GM18858 (cell line): ENCODE measurements at regions not wholly inside any gene's neighbourhood (a gene's known extent, or its start where the extent isn't known, plus 50 kb on each side); places are given as distances from the start of the nearest gene placed in this dataset.

Experiments used
- ATAC-seq: cut with Tn5 transposase; IDR thresholded peaks from one replicate; pipeline ENCODE4 v1.9.1; 2021; ENCODE audit not compliant: unreplicated experiment

DNA sequence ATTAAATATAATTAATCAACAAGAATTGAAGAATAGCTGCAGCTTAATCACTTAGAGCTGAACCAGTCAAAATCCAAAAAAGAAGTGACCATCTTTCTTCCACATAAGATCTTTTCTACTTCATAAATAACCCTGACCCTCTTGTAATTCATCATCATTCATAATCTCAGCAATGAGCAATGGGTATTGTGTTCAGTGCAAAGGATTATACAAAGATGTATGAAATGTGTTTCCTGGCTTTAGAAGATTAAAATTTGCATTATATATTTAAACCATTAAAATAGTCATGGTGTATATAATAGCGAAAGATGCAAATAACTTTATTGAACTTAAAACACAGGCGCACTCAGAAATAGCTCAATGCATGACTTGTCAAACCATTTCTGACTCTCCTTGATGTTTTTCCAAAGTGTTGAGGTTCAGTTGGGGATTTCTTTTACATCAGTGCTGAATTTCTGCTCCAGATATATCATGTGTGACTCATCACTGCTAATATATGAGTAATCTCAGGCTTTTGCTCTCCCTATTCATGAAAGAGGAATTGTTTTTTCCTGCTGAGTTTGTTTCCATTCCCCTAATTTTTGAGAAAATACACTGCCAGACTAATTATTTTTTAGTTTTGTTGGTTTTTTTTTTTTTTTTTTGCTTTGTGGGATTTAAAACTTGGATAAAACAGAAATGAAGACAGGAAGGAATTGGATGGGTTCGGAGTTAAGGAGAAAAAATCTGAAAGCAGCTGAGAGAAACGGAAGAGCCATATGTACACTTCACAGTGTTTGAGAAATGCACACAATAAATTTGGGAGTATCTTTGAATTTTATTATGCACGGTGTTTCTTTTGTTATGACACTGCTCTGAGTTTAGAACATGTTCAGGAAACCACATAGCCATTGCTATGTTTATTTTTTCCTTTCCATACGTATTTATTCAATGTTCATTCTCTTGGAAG lies 290.1 kb upstream of the PCDH7 start:
- ATAC-seq, result no peak

DNA sequence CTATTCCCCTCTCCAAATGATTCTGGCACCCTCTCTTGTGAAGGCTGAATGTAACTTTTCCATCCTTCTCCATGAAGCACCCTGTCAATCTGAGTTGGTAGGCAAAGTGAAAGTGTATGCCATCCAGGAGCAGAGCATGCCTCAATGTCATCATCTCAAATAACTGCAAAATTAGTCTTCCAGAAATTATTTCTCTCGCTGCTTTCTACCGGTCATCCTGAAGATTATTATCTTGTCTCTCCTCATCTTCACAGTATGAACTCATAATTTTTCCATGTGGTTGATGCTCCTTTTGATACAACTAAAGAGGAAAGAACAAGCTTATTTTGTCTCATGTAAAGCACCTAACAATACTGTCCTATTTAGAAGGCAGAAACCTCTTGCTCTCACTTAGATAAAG lies 285.5 kb upstream of the PCDH7 start:
- ATAC-seq, result no peak

DNA sequence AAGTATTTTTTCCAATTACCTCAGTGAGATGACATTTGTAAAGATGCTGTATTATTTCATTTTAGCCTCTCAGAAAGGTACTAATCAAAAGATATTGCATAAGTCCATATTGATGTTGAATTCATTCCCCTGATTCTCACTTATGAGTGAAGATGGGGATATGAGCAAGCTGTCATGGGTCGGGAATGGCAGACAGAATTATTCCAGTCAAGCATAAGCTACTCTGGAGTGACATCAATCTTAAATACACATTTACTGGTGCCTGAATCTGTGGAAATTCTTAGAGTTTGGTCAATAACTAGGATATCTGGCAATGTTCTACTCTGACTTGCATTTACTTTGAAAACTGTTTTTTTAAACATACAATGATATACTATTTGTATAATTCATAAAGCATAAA lies 283.8 kb upstream of the PCDH7 start:
- ATAC-seq, result no peak

DNA sequence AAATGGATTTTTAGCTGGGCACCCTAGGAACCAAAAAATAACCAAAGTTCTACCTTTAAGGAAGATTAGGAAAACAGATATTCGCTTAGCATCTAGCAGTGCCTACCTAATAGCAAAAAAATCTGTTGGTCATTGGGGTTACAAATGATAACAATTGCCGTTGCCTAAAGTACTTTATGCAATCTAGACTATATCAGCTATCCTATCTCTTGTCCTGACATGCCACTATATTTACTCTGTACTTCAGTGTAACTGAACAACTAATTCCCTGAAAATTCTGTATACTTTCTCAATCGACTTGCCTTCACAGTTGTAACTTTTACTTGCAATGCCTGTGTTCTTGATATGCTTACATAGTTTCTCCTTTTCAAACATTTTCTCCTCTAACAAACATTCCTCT lies 282.9 kb upstream of the PCDH7 start:
- ATAC-seq, result no peak

DNA sequence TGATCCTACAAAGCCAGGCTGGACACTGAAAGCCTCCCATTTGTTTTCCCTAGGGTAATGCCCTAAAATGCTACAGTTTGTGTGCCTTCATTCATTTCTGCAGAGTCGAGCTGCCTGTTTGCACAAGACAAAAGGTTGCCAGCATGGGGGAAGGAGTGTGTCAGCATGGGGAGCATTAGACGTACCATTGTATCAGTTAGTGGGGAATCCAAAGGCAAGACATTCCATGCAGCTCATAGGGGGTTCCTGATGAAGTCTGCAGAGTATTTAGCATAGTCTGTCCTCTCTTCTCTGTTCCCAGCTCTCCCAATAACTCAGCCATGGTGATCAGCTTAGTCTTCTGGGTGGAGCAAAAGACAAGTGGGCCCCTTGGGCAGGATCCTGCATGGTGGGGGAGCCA lies 276.9 kb upstream of the PCDH7 start:
- no peak for ATAC-seq

DNA sequence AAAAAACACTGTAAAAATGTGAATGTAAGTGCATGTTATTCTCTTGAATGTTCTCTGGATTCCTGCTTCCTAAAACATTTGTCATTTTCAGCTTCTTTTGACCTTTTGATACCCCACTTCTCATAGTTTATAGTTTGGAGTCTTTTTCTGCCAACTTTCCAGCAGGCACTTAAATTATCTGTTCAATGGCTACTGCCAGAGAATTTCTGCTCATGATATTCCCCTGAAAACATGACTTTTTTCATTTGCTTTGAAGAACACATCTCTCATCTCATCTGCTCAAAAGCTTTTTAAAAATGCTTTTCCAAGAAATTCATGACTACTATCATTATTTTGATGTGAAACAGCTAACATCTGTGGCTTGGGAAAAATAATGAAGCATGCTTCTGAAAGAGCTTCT lies 269.7 kb upstream of the PCDH7 start:
- no peak for ATAC-seq

DNA sequence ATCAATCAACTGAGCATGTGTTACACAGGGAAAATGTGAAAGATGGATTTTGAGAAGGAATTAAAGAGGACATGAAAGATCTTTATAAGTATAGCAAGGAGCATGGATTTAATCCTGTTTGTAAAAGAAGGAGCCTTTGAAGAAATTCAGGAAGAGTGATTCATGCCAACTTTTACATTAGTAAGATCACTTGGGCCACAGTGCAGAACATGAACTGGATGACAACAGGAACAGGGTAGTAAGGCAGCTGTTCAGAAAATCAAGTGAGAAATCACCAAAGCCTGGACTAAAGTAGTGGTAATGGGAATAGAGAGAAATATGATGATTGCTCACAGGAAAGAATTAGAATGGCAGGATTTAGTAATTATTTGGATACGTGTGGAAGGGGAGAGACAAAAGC lies 265.7 kb upstream of the PCDH7 start:
- no peak for ATAC-seq

DNA sequence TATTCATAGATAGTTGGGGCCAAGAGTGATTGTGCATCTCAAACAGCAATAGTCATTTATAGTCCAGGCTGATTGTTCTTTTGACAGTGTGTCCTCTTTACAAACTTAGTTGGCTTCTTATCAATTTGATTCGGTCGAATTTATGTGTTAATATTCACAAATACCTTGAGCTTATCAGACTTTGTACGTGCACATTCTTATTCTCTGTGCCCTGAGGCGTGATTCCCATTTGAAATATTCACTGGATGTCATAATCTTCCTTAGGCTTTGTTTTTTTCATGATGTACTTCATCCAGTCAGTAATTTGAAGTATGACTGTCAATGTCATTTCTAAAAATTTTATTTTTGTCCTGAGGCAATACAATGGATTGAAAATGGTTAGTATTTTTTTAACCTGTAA lies 263.5 kb upstream of the PCDH7 start:
- ATAC-seq, result no peak

DNA sequence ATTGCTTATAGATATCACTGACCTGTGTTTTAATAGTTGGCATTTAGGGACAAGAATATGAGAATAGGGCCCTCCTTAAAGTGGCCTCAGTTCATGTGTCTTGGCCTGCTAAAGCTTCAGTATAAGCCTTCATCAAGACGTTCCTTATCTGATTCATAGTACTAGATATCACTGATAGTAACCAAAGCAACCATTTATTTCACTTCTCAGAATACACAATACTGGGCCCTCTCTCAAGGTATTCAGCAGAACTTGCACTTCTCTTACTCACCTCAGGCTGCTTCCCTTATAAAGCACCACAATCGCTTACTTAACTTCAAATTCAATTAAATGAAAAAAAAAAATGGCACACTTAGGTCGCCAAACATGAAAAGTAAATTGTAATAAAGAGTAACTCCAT lies 259.4 kb upstream of the PCDH7 start:
- ATAC-seq, result peak; percentile 34

DNA sequence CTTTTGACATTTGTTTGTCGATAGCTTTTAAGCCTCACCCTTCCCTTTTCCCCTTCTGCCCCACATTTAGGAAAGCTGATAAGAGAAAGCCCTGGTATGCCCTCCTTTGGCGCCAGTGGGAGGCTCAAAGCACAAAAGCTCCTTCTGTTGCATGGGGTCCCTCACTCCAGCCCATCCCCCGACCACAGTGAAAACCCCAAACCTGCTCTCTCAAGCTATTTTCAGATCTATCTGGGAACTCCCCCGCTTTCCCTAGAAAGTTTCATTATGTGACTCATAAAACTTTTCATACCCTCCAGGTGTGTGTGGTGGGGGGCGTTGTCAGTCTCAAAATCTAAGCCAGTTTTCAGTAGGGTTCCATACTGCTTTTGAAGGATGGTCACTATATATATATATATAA lies 259.0 kb upstream of the PCDH7 start:
- peak; percentile 49 for ATAC-seq

DNA sequence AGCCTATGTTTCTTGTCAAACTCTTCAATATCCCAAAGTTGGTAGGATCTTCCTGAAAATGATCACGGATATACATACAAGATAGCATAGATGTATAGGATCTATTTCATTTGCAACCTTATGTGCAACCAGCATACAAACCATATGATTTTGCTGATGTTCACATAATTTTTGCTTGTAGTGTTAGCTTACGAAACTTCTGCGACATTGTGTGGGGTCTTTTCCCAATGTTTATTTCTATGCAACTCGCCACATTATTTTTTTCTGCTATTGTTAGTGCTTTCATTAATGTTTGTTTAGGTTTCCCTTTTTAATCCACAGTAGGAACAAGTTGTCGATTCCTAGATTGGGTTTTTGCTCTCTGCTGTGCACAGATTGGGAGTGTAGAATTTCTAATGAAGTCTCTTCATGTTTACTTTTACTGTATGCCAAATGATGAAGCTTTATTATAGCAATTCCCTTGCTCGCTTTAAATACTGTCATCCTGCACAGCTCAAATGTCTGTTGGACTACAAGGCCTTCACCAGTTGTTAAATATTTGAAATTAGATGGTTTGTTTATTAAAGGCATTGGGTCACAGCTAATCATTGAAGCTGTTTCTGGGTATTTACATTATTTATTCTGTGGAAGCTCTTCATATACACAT lies 257.6 kb upstream of the PCDH7 start:
- ATAC-seq, result no peak

DNA sequence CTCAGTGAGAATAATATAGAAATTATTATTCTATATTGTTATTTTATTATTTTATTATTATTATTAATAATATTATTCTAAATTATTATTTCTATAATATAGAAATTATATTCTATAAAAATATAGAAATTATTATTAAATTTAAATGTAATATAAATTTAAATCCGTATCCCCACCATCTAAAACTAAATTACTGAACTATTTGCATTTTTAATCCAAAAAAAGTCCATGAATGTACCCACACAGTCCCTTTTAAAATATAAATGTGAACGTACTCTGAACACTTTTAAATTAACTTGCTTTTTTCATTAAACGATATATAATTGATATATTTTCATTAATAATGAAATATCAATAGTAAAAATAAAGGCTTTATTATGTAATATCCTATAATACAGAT lies 248.3 kb upstream of the PCDH7 start:
- ATAC-seq, result no peak

DNA sequence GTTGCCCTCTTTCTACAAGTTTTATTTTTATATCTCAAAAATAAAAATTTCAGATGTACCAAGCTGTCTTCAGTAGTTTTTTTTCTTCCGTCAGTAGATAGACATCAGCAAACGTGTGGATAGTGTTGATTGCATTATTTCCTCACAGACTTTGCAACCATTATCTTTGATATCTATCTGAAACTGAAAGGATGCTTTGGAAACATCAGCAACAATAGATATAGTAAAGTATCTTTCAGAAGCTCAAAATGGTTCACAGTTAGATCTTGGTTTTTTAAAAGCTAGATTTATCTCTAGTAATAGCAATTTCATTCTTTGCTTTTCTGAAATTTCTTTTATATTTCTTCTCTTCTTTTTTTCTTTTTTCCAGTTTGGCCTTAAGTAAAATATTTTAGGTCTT lies 246.9 kb upstream of the PCDH7 start:
- ATAC-seq, result no peak

DNA sequence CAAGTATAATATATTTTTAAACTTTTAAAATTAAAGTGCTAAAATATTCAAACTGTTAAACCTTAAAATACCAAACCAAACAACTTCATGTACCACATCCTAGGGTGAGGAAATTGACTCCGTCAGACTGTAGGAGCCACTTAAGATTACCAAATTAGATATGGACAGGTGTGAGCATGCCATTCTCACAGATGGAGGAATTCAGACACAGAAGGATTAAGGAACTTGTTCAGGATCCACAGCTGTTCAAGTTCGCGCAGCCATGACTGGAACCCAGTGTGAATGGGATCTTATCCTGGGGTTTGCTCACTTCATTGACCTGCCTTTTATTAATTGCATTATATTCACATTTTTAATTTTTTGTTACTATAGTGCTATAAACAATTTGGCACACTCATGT lies 224.9 kb upstream of the PCDH7 start:
- no peak for ATAC-seq

DNA sequence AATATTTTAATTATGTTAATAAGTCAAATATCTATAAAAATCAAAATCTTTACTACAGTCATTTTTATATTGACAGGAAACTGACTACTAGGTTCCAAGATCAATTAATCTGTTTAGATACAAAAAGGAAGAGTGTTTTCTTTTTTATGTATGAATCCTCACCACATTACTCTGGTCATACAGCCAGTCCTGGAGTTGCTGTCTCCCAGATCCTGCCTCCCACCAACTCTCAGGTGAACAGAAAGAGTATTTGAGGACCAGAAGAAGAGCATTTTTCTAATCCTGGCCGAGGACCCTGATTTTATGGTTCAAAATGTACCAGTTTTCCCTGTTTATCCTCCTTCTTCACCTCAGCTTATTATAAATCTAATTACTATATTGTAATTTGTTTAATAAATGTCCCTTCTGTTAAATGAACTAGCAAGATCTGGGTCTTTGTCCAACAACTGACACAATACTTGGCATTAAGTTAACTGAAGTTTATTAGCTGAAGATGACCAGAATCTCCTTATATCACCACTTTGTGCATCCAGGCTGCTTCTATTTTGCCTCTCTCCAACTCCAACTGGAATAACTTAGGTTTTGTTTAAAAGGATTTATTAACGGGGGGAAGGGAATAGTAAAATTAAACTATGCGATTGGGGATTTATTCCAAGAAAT lies 224.4 kb upstream of the PCDH7 start:
- ATAC-seq, result no peak

DNA sequence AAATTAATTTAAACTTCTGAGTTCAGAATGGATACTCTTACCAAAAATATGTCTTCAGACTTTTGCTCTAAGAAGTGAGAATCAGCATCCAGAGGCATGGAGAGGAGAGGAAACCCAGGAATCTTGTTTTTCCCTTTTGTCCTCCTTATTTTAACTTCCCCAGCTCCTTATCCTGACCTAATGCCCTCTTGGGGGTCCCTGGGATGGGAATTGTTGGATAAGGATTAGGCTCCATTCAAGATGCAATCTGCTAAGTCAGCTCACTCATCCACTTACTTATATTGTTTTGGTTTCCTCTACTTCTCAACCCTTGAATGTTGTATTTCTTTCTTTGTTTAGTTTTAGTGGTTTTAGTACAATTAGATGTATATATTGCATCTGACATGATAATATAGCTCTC lies 208.4 kb upstream of the PCDH7 start:
- ATAC-seq, result no peak

DNA sequence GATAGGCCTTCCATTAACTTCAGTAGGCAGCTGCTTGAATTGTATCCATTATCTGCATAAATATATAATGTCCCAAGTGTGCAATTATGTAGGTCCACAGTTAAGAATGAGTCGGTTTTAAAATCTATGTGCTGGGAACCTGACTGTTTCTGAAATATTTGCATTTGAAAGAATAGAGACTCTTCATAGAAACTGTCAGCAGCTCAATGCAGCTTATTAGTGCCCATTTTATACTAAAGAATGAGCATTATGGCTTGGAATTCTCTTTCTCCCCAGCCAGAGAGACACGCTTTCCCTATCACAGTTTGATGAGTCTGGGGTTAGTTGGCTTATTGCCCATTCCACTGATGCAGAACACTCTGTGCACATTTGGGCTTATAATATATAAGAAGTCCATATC lies 202.0 kb upstream of the PCDH7 start:
- no peak for ATAC-seq

DNA sequence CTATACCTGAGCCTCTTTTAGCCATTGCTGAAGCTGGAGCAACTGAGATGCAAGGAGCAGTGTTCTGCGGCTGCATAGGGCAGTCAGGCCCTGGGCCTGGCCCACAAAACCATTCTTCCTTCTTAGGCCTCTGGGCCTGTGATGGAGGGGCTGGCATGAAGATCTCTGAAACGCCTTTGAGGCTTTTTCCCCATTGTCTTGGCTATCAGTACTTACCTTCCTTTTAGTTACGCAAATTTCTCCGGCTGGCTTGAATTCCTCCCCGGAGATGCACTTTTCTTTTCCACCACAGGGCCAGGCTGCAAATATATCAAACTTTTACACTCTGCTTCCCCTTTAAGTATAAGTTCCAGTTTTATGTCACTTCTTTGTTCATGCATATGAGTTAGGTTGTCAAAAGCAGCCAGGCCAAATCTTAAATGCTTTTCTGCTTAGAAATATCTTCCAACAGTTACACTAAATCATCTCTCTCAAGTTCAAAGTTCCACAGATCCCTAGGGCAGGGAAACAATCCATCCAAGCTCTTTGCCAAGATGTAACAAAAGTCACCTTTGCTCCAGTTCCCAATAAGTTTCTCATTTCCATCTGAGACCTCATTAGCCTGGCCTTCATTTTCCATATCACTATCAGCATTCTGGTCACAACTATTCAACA lies 194.4 kb upstream of the PCDH7 start:
- no peak for ATAC-seq

DNA sequence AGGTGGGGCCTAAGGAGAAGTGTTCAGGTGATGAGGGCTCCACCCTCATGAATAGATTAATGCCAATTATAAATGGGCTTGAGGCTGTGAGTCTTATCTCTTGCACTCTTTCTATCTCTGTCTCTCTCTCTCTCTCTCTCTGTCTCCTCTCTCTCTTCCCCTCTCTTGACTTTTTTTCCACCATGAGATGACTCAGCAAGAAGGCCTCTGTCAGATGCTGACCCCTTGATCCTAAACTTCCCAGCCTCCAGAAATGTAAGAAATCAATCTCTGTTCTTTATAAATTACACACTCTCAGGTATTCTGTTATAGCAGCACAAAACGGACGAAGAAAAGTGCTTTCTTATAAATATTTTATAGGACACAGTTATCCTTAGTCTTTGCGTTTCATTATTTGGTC lies 184.9 kb upstream of the PCDH7 start:
- ATAC-seq, result no peak

DNA sequence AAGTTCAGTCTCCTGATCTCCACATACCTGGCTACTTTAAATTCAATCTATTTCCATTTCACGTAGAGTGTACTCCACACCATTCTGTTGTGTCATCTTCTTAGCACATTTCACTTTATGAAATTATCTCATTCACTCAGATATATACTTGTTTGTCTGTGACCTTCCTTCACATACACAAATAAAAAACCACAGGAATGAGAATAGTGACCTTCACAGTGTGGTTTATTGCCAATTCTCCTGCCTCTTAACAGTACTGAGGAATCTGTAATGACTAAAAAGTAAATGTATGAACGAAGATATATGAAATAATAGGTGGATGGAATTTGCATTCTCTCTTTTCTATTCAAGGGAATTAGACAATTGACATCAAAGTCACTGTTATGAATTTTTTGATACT lies 183.9 kb upstream of the PCDH7 start:
- no peak for ATAC-seq

DNA sequence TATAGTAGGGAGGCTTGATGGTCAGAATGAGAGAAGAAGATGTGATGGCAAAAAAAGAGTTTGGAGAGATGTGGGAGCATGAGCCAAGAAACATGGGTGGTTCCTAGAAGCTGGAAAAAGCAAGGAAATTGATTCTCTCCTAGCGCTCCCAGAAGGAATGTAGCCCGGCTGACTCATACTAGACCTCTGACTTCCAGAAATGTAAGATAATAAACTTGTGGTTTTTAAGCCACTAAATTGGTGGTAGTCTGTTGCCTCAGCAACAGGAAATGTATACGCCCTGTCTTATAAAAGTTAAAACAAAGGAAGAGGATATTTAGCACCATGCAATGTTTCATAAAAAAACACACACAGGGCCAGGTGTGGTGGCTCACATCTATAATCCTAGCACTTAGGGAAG lies 182.7 kb upstream of the PCDH7 start:
- no peak for ATAC-seq

DNA sequence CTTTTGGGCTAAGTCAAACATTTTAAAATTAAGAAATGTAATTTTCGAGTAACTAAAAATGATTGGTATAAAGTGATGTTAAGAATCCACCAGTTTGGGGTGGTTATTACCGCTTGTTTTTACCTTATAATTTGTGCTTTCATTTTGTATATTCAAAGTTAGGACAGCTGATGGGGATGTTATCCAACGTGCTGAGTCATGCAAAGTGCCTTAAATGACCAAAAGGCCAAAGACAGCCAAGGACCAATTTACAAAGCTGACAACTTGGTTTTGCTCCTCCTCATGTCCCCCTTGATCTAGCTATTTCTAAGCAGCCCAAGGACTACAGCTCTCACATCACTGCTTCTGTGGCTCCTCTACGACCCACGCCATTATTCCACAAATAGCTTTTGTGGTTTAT lies 181.4 kb upstream of the PCDH7 start:
- ATAC-seq, result no peak
